ENCODE measurements at regions not wholly inside any gene's neighbourhood (a gene's known extent, or its start where the extent isn't known, plus 50 kb on each side); places are given as distances from the start of the nearest gene placed in this dataset.

DNA sequence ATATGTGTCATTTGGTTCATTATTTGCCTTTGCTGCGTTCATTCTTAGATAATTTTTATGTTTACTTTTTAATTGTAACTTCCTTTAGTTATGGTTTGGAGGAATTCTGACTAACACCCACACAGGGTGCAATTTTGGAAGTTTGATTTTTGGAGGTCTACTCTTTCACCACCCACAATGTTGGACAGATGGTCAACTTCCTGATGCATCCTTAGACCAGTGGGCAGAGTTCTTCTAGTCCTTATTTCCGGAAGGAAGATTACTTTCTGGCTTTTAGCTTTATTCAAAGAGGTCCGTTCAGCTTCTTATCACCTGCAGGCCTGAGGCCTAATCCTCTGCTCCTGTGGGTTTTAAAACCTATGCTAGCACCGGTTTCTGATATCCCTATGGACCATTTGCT lies 126.7 kb downstream of the MTX3 start:
- Histone ChIP-seq H3K36me3 (replicated peaks in 1 of 2; ENCODE audit: control insufficient read depth in 1 of 2, insufficient read depth in 2 of 2, low read length in 2 of 2) (no peaks in the 10 kb centered on the region), H3K4me2 (ENCODE audit: low read depth, low read length) (no peak overlapping the region), H2AFZ (ENCODE audit: low read length) (no peak overlapping the region), H3K9ac (ENCODE audit: insufficient read depth, low read depth, low read length) (no peak overlapping the region), H3K9me3 (ENCODE audit: low read length) (no peaks in the 10 kb centered on the region), H3K27me3 (ENCODE audit: control insufficient read depth in 1 of 2, insufficient read depth in 2 of 2, low read length in 2 of 2) (peaks cover 4 to 22% of the 10 kb centered on the region in 2 experiments; a peak in 2 of 5 replicates), H3K4me1 (ENCODE audit: insufficient read depth, low read length) (no peaks in the 10 kb centered on the region), H3K79me2 (ENCODE audit: insufficient read depth, low read length) (no peaks in the 10 kb centered on the region), H4K20me1 (ENCODE audit: insufficient read depth, low read length) (no peaks in the 10 kb centered on the region), H3K4me3 (replicated peaks in 1 of 3; ENCODE audit: insufficient read depth in 1 of 3, low read depth in 2 of 3, low read length in 3 of 3) (no peak overlapping the region), H3K27ac (ENCODE audit: extremely low read length, insufficient read depth, low read length) (no peak overlapping the region)
- intact Hi-C loops (cut with micrococcal nuclease; ENCODE audit: unreplicated experiment), result no loop called here
- no TSS peak for BruUV-seq (replicated peaks)
- in situ Hi-C loops (cut with HindIII; ENCODE audit: extremely low pct_ligation_motif_present, low pct_unique_long_range_greater_than_20kb), result no loop called here
- FAIRE-seq, result no peak
- CTCF ChIA-PET (ENCODE audit: low intra/inter-chr PET ratio, low total read pairs), result no interaction called here
- no peak for TF ChIP-seq ZNF547 (CRISPR knock-in tag; IDR thresholded peaks at IDR 0.05)
- TF ChIP-seq ZNF20 (CRISPR knock-in tag; IDR thresholded peaks at IDR 0.05), result no peak
- TF ChIP-seq HNF4A (CRISPR knock-in tag; IDR thresholded peaks at IDR 0.05), result no peak
- TF ChIP-seq, protein P1, sequence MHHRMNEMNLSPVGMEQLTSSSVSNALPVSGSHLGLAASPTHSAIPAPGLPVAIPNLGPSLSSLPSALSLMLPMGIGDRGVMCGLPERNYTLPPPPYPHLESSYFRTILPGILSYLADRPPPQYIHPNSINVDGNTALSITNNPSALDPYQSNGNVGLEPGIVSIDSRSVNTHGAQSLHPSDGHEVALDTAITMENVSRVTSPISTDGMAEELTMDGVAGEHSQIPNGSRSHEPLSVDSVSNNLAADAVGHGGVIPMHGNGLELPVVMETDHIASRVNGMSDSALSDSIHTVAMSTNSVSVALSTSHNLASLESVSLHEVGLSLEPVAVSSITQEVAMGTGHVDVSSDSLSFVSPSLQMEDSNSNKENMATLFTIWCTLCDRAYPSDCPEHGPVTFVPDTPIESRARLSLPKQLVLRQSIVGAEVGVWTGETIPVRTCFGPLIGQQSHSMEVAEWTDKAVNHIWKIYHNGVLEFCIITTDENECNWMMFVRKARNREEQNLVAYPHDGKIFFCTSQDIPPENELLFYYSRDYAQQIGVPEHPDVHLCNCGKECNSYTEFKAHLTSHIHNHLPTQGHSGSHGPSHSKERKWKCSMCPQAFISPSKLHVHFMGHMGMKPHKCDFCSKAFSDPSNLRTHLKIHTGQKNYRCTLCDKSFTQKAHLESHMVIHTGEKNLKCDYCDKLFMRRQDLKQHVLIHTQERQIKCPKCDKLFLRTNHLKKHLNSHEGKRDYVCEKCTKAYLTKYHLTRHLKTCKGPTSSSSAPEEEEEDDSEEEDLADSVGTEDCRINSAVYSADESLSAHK (CRISPR knock-in tag; IDR thresholded peaks at IDR 0.05; ENCODE audit: borderline replicate concordance), result no peak
- TF ChIP-seq SAFB2 (CRISPR knock-in tag; IDR thresholded peaks at IDR 0.05; ENCODE audit: borderline replicate concordance, low read depth), result no peak
- TF ChIP-seq, protein P2, sequence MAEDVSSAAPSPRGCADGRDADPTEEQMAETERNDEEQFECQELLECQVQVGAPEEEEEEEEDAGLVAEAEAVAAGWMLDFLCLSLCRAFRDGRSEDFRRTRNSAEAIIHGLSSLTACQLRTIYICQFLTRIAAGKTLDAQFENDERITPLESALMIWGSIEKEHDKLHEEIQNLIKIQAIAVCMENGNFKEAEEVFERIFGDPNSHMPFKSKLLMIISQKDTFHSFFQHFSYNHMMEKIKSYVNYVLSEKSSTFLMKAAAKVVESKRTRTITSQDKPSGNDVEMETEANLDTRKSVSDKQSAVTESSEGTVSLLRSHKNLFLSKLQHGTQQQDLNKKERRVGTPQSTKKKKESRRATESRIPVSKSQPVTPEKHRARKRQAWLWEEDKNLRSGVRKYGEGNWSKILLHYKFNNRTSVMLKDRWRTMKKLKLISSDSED (CRISPR knock-in tag; IDR thresholded peaks at IDR 0.05), result no peak
- no peak for TF ChIP-seq ZNF782 (CRISPR knock-in tag; IDR thresholded peaks at IDR 0.05; ENCODE audit: borderline replicate concordance)
- no peak for TF ChIP-seq CBX2 (IDR thresholded peaks at IDR 0.05; ENCODE audit: low read depth, low read length)
- no peak for TF ChIP-seq CBX2 (CRISPR knock-in tag; IDR thresholded peaks at IDR 0.05; ENCODE audit: low read depth)
- TF ChIP-seq, protein P3, sequence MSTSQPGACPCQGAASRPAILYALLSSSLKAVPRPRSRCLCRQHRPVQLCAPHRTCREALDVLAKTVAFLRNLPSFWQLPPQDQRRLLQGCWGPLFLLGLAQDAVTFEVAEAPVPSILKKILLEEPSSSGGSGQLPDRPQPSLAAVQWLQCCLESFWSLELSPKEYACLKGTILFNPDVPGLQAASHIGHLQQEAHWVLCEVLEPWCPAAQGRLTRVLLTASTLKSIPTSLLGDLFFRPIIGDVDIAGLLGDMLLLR (CRISPR knock-in tag; IDR thresholded peaks at IDR 0.05), result no peak
- no peak for TF ChIP-seq BRD4 (CRISPR knock-in tag; IDR thresholded peaks at IDR 0.05)
- TF ChIP-seq NR2C2 (CRISPR knock-in tag; IDR thresholded peaks at IDR 0.05; ENCODE audit: borderline replicate concordance), result no peak
- TF ChIP-seq MTA1 (CRISPR knock-in tag; IDR thresholded peaks at IDR 0.05; ENCODE audit: borderline replicate concordance), result no peak
- no peak for TF ChIP-seq MEF2D (CRISPR knock-in tag; IDR thresholded peaks at IDR 0.05)
- TF ChIP-seq ZNF33B (CRISPR knock-in tag; IDR thresholded peaks at IDR 0.05), result no peak
- no peak for TF ChIP-seq PLRG1 (conservative IDR thresholded peaks at IDR 0.05)
- ATAC-seq, result no peak
- POLR2A ChIA-PET, result no interaction called here
- WGBS (ENCODE audit: low lambda C conversion rate), result 10% methylated on average over 4 of the region's 4 CpGs
- no peak for DNase-seq (ENCODE audit: low spot score)
